Parathyroid adenoma (tissue), 2 donors: ENCODE measurements at regions not wholly inside any gene's neighbourhood (a gene's known extent, or its start where the extent isn't known, plus 50 kb on each side); places are given as distances from the start of the nearest gene placed in this dataset.

ENCODE experiments used
- H2AFZ ChIP-seq: fragments of 300-600 bp; sonication (generic); one replicate; pipeline ENCODE4 v1.7.0; 2017; ENCODE audit warnings: antibody characterized with exemption, mild to moderate bottlenecking
- H3K27ac ChIP-seq: fragments of 300-600 bp; sonication (generic); one replicate; pipeline ENCODE4 v1.7.0; 2017
- H3K27me3 ChIP-seq: fragments of 300-600 bp; sonication (generic); one replicate; pipeline ENCODE4 v1.7.0; 2017; ENCODE audit warnings: low read length; ENCODE audit not compliant: control insufficient read depth, insufficient read depth
- H3K36me3 ChIP-seq: fragments of 300-600 bp; sonication (generic); one replicate; pipeline ENCODE4 v1.7.0; 2017; ENCODE audit warnings: low read length; ENCODE audit not compliant: control insufficient read depth, insufficient read depth
- H3K4me1 ChIP-seq: fragments of 300-600 bp; sonication (generic); one replicate; pipeline ENCODE4 v1.7.0; 2017; ENCODE audit warnings: control low read depth
- H3K4me2 ChIP-seq: fragments of 300-600 bp; sonication (generic); one replicate; pipeline ENCODE4 v1.7.0; 2017; ENCODE audit warnings: low read length
- H3K4me3 ChIP-seq: fragments of 300-600 bp; sonication (generic); one replicate; pipeline ENCODE4 v1.7.0; 2017; ENCODE audit warnings: low read depth, low read length
- H3K79me2 ChIP-seq: fragments of 300-600 bp; sonication (generic); one replicate; pipeline ENCODE4 v1.7.0; 2017; ENCODE audit warnings: control low read depth
- H3K9ac ChIP-seq: fragments of 300-600 bp; sonication (generic); one replicate; pipeline ENCODE4 v1.7.0; 2017; ENCODE audit warnings: mild to moderate bottlenecking
- H3K9me3 ChIP-seq: fragments of 300-600 bp; sonication (generic); one replicate; pipeline ENCODE4 v1.7.0; 2017; ENCODE audit warnings: low read length; ENCODE audit not compliant: control insufficient read depth
- TF ChIP-seq, protein P1 (sequence below): fragments of 300-600 bp; sonication (generic); IDR thresholded peaks from one replicate; pipeline ENCODE4 v1.7.0; 2017; ENCODE audit warnings: antibody characterized with exemption, mild to moderate bottlenecking
- donor health status: primary hyperparathyroidism.

DNA sequence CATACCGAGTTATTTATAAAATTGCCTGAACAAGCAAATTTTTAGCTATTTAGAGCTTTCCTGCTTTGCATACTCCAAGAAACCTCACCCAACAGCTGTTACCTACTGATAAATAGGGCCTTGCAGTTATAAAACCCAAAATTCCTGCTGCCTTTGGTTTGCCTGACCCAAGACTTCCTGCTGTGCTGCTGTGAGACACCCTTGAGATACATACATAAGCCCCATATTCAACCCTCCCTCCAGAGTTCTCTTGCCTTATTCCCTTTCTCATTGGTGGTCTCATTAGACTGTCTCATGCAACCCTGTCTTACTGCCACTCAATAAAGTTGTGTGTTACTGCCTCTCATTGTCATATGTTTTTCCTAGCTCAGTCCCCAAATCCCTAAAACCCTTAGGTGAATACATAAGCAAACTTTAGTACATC, 677.6 kb downstream of the UQCRFS1 start:
- no peak overlapping the region for H3K4me2 ChIP-seq
- no peaks in the 10 kb centered on the region for H3K79me2 ChIP-seq
- no peaks in the 10 kb centered on the region for H3K9me3 ChIP-seq
- H3K4me1 ChIP-seq: no peaks in the 10 kb centered on the region
- no peaks in the 10 kb centered on the region for H3K27me3 ChIP-seq
- TF ChIP-seq, protein P1, sequence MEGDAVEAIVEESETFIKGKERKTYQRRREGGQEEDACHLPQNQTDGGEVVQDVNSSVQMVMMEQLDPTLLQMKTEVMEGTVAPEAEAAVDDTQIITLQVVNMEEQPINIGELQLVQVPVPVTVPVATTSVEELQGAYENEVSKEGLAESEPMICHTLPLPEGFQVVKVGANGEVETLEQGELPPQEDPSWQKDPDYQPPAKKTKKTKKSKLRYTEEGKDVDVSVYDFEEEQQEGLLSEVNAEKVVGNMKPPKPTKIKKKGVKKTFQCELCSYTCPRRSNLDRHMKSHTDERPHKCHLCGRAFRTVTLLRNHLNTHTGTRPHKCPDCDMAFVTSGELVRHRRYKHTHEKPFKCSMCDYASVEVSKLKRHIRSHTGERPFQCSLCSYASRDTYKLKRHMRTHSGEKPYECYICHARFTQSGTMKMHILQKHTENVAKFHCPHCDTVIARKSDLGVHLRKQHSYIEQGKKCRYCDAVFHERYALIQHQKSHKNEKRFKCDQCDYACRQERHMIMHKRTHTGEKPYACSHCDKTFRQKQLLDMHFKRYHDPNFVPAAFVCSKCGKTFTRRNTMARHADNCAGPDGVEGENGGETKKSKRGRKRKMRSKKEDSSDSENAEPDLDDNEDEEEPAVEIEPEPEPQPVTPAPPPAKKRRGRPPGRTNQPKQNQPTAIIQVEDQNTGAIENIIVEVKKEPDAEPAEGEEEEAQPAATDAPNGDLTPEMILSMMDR: no peak
- no peak overlapping the region for H3K27ac ChIP-seq
- no peak overlapping the region for H3K9ac ChIP-seq
- no peak overlapping the region for H3K4me3 ChIP-seq
- no peak overlapping the region for H2AFZ ChIP-seq
- no peaks in the 10 kb centered on the region for H3K36me3 ChIP-seq

DNA sequence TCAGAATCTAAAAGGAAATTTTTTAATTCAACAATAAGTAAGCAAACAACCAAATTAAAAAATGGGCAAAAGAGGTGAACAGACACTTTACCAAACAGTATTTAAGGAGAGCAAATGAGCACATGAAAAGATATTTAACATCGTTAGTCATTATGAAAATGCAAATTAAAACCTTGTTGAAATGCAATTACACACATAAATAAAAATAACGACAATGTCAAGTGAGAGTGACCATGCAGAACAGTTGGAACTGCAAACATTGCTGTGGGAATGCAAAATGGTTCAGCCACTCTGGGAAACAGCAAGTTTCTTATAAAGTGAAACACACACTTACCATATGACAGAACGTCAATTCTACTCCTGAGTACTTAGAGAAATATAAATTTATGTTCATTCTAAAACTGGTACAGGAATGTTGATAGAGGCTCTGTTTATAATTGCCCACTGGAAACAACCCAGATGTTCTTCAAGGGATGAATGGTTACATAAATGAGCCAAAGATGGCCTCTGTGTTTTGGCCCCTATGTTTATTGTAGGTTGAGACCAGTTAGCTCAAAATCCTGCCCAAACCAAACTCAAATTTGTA, 678.1 kb downstream of the UQCRFS1 start:
- no peak overlapping the region for H2AFZ ChIP-seq
- H3K4me2 ChIP-seq: no peak overlapping the region
- no peaks in the 10 kb centered on the region for H3K9me3 ChIP-seq
- TF ChIP-seq, protein P1: no peak
- H3K27ac ChIP-seq: no peak overlapping the region
- H3K4me1 ChIP-seq: no peaks in the 10 kb centered on the region
- no peaks in the 10 kb centered on the region for H3K36me3 ChIP-seq
- H3K4me3 ChIP-seq: no peak overlapping the region
- no peaks in the 10 kb centered on the region for H3K79me2 ChIP-seq
- H3K27me3 ChIP-seq: no peaks in the 10 kb centered on the region
- no peak overlapping the region for H3K9ac ChIP-seq

DNA sequence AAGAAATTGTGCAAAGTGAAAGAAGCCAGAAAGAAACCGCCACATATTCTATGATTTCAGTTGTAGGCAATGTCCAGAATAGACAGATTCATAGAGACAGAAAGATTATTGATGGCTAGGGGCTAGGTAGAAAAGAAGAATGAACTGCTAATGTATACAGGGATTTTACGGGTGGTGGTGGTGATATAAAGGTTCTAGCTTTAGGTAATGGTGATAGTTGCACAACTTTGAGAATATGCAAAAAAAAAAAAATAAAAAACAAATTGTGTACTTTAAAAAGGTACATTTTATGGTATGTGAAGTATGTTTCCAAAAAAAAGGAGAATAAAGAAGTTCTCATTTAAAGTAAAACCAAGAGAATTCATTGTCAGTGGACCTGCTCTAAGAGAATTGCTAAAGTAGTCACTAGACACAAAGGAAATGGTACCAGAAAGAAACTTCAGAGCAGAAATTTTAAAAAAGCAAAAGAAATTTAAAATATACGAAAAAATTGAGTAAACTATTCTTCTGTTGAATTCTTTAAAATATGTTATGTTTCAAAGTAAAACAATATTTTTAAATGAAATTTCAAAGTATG, 680.1 kb downstream of the UQCRFS1 start:
- H2AFZ ChIP-seq: no peak overlapping the region
- H3K27ac ChIP-seq: no peak overlapping the region
- H3K9ac ChIP-seq: no peak overlapping the region
- TF ChIP-seq, protein P1: no peak
- H3K4me2 ChIP-seq: no peak overlapping the region
- H3K27me3 ChIP-seq: no peaks in the 10 kb centered on the region
- H3K79me2 ChIP-seq: no peaks in the 10 kb centered on the region
- H3K4me1 ChIP-seq: no peaks in the 10 kb centered on the region
- no peaks in the 10 kb centered on the region for H3K9me3 ChIP-seq
- H3K4me3 ChIP-seq: no peak overlapping the region
- no peaks in the 10 kb centered on the region for H3K36me3 ChIP-seq

DNA sequence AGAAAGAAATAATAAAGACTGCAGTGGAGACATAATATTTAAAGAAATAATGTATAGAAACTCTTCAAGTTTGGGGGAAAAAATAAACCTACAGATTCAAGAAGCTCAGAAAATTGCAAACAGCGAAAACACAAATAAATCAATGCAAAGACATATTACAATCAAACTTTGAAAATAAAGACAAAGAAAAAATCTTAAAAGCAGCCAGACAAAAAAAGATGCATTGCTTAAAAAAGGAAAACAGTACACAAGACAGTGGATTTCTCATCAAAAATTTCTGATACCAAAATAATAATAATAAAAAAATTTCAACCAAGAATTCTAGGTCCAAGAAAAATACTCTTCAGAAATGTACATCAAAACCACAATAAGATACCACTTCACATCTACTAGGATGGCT, 681.0 kb downstream of the UQCRFS1 start:
- Histone ChIP-seq H3K4me1 (no peaks in the 10 kb centered on the region), H3K36me3 (no peaks in the 10 kb centered on the region), H2AFZ (no peak overlapping the region), H3K27ac (no peak overlapping the region), H3K9ac (no peak overlapping the region), H3K4me3 (no peak overlapping the region), H3K9me3 (no peaks in the 10 kb centered on the region), H3K4me2 (no peak overlapping the region), H3K27me3 (no peaks in the 10 kb centered on the region), H3K79me2 (no peaks in the 10 kb centered on the region)
- TF ChIP-seq, protein P1: no peak
